K562 (cell line): ENCODE measurements at regions not wholly inside any gene's neighbourhood (a gene's known extent, or its start where the extent isn't known, plus 50 kb on each side); places are given as distances from the start of the nearest gene placed in this dataset.

Source experiments
- HDGF ChIP-seq: fragments of 450-650 bp; IDR thresholded peaks from 2 replicates; pipeline ENCODE4 v1.6.1; 2016
- HNRNPUL1 ChIP-seq: fragments of 200-400 bp; formaldehyde crosslinking; IDR thresholded peaks from 2 replicates; pipeline ENCODE4 v1.6.1; 2017; ENCODE audit warnings: low read length
- LCOR ChIP-seq: sonication (generic); formaldehyde crosslinking; IDR thresholded peaks from 2 replicates; pipeline ENCODE4 v1.8.0; 2022; ENCODE audit warnings: mild to moderate bottlenecking, missing genetic modification reagents
- ZNF444 ChIP-seq: fragments of 250-450 bp; sonication (Bioruptor Pico); IDR thresholded peaks from 2 replicates; pipeline ENCODE4 v1.4.0; 2020; ENCODE audit warnings: mild to moderate bottlenecking, moderate library complexity
- ZNF507 ChIP-seq: conservative IDR thresholded peaks from 2 replicates; pipeline ENCODE4 v1.6.1; 2017; ENCODE audit warnings: missing genetic modification characterization, missing compliant biosample characterization
- TF ChIP-seq, protein P1 (sequence below): sonication (generic); formaldehyde crosslinking; IDR thresholded peaks from 2 replicates; pipeline ENCODE4 v1.8.1; 2023; ENCODE audit warnings: missing genetic modification reagents, mild to moderate bottlenecking, borderline replicate concordance
- TF ChIP-seq, protein P2 (sequence below): IDR thresholded peaks from 2 replicates; pipeline ENCODE4 v1.6.1; 2016; ENCODE audit warnings: missing genetic modification characterization, missing compliant biosample characterization
- TF ChIP-seq, protein P3 (sequence below): sonication (generic); formaldehyde crosslinking; IDR thresholded peaks from 2 replicates; pipeline ENCODE4 v1.8.1; 2023; ENCODE audit warnings: mild to moderate bottlenecking, missing genetic modification reagents
- TF ChIP-seq, protein P4 (sequence below): sonication (generic); formaldehyde crosslinking; IDR thresholded peaks from 2 replicates; pipeline ENCODE4 v1.8.0; 2022; ENCODE audit warnings: mild to moderate bottlenecking, missing genetic modification reagents, borderline replicate concordance

DNA sequence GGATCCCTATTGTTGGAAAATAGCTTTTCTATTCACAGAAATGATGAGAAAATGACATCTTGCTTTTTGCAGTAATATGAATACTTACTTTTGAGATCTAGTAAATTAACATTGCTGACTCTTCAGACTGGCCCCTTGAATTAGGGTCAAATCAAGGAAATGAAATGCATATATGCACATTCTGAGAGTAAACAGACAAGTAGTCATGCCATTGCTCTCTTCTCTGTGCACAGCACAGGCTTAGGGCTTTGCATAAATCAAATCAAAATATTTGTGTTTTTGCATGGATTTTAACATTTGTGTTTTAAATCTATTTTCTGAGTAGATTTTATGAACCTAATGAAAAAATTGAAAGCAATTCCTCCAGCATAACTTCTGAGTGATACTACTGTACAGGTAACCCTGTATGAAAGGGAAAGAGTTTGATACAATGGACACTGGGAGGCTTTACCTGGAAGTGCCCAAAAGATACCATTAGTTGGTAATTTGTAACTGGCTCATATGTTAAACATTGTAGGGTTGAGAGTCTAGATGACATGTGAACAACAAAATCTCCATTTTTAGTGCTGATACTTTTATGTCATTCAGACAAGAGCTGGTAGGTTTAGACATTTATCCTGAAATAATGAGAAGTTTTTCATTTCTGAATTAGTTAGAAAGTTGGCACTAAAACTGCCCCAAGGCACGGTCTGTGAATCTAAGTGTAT is 280.2 kb upstream of the FBXO33 start (continued):
- TF ChIP-seq, protein P1, sequence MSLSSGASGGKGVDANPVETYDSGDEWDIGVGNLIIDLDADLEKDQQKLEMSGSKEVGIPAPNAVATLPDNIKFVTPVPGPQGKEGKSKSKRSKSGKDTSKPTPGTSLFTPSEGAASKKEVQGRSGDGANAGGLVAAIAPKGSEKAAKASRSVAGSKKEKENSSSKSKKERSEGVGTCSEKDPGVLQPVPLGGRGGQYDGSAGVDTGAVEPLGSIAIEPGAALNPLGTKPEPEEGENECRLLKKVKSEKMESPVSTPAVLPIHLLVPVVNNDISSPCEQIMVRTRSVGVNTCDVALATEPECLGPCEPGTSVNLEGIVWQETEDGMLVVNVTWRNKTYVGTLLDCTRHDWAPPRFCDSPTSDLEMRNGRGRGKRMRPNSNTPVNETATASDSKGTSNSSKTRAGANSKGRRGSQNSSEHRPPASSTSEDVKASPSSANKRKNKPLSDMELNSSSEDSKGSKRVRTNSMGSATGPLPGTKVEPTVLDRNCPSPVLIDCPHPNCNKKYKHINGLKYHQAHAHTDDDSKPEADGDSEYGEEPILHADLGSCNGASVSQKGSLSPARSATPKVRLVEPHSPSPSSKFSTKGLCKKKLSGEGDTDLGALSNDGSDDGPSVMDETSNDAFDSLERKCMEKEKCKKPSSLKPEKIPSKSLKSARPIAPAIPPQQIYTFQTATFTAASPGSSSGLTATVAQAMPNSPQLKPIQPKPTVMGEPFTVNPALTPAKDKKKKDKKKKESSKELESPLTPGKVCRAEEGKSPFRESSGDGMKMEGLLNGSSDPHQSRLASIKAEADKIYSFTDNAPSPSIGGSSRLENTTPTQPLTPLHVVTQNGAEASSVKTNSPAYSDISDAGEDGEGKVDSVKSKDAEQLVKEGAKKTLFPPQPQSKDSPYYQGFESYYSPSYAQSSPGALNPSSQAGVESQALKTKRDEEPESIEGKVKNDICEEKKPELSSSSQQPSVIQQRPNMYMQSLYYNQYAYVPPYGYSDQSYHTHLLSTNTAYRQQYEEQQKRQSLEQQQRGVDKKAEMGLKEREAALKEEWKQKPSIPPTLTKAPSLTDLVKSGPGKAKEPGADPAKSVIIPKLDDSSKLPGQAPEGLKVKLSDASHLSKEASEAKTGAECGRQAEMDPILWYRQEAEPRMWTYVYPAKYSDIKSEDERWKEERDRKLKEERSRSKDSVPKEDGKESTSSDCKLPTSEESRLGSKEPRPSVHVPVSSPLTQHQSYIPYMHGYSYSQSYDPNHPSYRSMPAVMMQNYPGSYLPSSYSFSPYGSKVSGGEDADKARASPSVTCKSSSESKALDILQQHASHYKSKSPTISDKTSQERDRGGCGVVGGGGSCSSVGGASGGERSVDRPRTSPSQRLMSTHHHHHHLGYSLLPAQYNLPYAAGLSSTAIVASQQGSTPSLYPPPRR (CRISPR knock-in tag), result no peak
- TF ChIP-seq, protein P2, sequence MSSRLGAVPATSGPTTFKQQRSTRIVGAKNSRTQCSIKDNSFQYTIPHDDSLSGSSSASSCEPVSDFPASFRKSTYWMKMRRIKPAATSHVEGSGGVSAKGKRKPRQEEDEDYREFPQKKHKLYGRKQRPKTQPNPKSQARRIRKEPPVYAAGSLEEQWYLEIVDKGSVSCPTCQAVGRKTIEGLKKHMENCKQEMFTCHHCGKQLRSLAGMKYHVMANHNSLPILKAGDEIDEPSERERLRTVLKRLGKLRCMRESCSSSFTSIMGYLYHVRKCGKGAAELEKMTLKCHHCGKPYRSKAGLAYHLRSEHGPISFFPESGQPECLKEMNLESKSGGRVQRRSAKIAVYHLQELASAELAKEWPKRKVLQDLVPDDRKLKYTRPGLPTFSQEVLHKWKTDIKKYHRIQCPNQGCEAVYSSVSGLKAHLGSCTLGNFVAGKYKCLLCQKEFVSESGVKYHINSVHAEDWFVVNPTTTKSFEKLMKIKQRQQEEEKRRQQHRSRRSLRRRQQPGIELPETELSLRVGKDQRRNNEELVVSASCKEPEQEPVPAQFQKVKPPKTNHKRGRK (tag), result no peak
- TF ChIP-seq LCOR (CRISPR knock-in tag), result no peak
- TF ChIP-seq HDGF, result no peak
- TF ChIP-seq, protein P3, sequence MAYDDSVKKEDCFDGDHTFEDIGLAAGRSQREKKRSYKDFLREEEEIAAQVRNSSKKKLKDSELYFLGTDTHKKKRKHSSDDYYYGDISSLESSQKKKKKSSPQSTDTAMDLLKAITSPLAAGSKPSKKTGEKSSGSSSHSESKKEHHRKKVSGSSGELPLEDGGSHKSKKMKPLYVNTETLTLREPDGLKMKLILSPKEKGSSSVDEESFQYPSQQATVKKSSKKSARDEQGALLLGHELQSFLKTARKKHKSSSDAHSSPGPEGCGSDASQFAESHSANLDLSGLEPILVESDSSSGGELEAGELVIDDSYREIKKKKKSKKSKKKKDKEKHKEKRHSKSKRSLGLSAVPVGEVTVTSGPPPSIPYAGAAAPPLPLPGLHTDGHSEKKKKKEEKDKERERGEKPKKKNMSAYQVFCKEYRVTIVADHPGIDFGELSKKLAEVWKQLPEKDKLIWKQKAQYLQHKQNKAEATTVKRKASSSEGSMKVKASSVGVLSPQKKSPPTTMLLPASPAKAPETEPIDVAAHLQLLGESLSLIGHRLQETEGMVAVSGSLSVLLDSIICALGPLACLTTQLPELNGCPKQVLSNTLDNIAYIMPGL (CRISPR knock-in tag), result no peak
- no peak for TF ChIP-seq ZNF444
- no peak for TF ChIP-seq ZNF507 (tag)
- no peak for TF ChIP-seq HNRNPUL1
- TF ChIP-seq, protein P4, sequence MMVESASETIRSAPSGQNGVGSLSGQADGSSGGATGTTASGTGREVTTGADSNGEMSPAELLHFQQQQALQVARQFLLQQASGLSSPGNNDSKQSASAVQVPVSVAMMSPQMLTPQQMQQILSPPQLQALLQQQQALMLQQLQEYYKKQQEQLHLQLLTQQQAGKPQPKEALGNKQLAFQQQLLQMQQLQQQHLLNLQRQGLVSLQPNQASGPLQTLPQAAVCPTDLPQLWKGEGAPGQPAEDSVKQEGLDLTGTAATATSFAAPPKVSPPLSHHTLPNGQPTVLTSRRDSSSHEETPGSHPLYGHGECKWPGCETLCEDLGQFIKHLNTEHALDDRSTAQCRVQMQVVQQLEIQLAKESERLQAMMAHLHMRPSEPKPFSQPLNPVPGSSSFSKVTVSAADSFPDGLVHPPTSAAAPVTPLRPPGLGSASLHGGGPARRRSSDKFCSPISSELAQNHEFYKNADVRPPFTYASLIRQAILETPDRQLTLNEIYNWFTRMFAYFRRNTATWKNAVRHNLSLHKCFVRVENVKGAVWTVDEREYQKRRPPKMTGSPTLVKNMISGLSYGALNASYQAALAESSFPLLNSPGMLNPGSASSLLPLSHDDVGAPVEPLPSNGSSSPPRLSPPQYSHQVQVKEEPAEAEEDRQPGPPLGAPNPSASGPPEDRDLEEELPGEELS (CRISPR knock-in tag), result no peak
